Uterus (tissue), 2 donors: ENCODE measurements at regions not wholly inside any gene's neighbourhood (a gene's known extent, or its start where the extent isn't known, plus 50 kb on each side); places are given as distances from the start of the nearest gene placed in this dataset.

Experiments used
- POLR2A ChIP-seq, 2 donors: fragments of 450-650 bp; IDR thresholded peaks; one replicate each; pipeline ENCODE4 v1.6.1; 2016; ENCODE audit warnings: antibody characterized with exemption in 2 of 2, mild to moderate bottlenecking in 1 of 2, moderate library complexity in 1 of 2
- TF ChIP-seq, protein P1 (sequence below), 4 experiments: fragments of 200-600 bp in 2 of 4; fragments of 450-650 bp in 2 of 4; sonication (generic) in 2 of 4; IDR thresholded peaks; one replicate each; pipeline ENCODE4 v1.5.1; 2016 to 2019; ENCODE audit warnings: antibody characterized with exemption in 4 of 4, mild to moderate bottlenecking in 2 of 4, moderate library complexity in 1 of 4

DNA sequence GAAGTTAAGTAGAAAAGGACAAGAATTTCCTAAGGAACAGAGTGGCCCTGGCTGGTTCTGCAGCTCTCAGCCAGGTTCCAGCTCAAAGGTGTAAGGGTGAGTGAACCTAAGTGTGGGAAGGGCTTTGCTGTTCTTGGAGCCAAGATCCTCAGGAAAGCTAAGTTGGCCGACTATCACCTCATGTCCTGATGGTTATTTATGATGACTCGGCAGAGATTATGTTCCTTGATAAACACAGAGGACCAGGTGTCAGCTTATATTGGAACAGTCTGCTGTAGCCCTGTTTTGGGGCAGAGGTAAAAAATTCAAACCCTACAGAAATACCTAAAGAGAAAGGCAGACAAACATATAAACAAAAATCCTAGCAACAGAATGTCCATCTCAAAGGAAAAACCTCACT, 128.5 kb downstream of the TBX3 start:
- TF ChIP-seq, protein P1, sequence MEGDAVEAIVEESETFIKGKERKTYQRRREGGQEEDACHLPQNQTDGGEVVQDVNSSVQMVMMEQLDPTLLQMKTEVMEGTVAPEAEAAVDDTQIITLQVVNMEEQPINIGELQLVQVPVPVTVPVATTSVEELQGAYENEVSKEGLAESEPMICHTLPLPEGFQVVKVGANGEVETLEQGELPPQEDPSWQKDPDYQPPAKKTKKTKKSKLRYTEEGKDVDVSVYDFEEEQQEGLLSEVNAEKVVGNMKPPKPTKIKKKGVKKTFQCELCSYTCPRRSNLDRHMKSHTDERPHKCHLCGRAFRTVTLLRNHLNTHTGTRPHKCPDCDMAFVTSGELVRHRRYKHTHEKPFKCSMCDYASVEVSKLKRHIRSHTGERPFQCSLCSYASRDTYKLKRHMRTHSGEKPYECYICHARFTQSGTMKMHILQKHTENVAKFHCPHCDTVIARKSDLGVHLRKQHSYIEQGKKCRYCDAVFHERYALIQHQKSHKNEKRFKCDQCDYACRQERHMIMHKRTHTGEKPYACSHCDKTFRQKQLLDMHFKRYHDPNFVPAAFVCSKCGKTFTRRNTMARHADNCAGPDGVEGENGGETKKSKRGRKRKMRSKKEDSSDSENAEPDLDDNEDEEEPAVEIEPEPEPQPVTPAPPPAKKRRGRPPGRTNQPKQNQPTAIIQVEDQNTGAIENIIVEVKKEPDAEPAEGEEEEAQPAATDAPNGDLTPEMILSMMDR (IDR thresholded peaks at IDR 0.05): no peak
- TF ChIP-seq POLR2A (IDR thresholded peaks at IDR 0.05): no peak
